Neural cell (in vitro differentiated cells): ENCODE measurements at regions not wholly inside any gene's neighbourhood (a gene's known extent, or its start where the extent isn't known, plus 50 kb on each side); places are given as distances from the start of the nearest gene placed in this dataset.

ENCODE experiments used
- H2AFZ ChIP-seq: fragments of 200-600, 300-800 bp; sonication (generic), shearing (Covaris generic); 2 replicates; pipeline ENCODE4 v1.6.0; 2014; ENCODE audit warnings: low read depth, mild to moderate bottlenecking, antibody characterized with exemption, low read length, moderate library complexity
- H3F3A ChIP-seq: fragments of 200-600 bp; shearing (Covaris generic); 2 replicates; pipeline ENCODE4 v1.6.1; 2016; ENCODE audit warnings: mild to moderate bottlenecking, moderate library complexity, mixed read lengths, antibody characterized with exemption, low read length; ENCODE audit not compliant: insufficient read depth, poor library complexity, severe bottlenecking
- H3K27ac ChIP-seq: fragments of 200-600, 300-800 bp; sonication (generic), shearing (Covaris generic); 2 replicates; pipeline ENCODE4 v1.5.1; 2014; ENCODE audit warnings: mild to moderate bottlenecking, low read length, moderate library complexity
- H3K27me3 ChIP-seq: fragments of 300-800, 200-600 bp; sonication (generic), shearing (Covaris generic); 2 replicates; pipeline ENCODE4 v1.6.0; 2014; ENCODE audit warnings: mild to moderate bottlenecking, low read depth, low read length, moderate library complexity; ENCODE audit not compliant: insufficient read depth
- H3K36me3 ChIP-seq: fragments of 300-800, 200-600 bp; sonication (generic), shearing (Covaris generic); 2 replicates; pipeline ENCODE4 v1.5.1; 2014; ENCODE audit warnings: mild to moderate bottlenecking, antibody characterized with exemption, low read length, moderate library complexity; ENCODE audit not compliant: insufficient read depth
- H3K4me2 ChIP-seq: fragments of 300-800, 200-600 bp; sonication (generic), shearing (Covaris generic); 2 replicates; pipeline ENCODE4 v1.6.0; 2014; ENCODE audit warnings: mild to moderate bottlenecking, low read length
- H3K4me3 ChIP-seq: fragments of 300-800, 200-600 bp; sonication (generic), shearing (Covaris generic); 2 replicates; pipeline ENCODE4 v1.5.1; 2014; ENCODE audit warnings: mild to moderate bottlenecking, low read length, moderate library complexity
- H3K79me2 ChIP-seq: fragments of 200-600 bp; shearing (Covaris generic); replicated peaks from 2 replicates; pipeline ENCODE4 v1.6.0; 2014; ENCODE audit warnings: mild to moderate bottlenecking, low read length, moderate library complexity; ENCODE audit not compliant: insufficient read depth
- H3K9ac ChIP-seq: fragments of 300-800, 200-600 bp; sonication (generic), shearing (Covaris generic); 2 replicates; pipeline ENCODE4 v1.6.1; 2016; ENCODE audit warnings: mild to moderate bottlenecking, low read length, mixed read lengths
- H3K9me2 ChIP-seq: fragments of 200-600 bp; shearing (Covaris generic); 2 replicates; pipeline ENCODE4 v1.6.1; 2016; ENCODE audit warnings: mild to moderate bottlenecking, low read length, mixed read lengths; ENCODE audit not compliant: insufficient read depth
- H3K9me3 ChIP-seq: fragments of 200-600, 300-800 bp; sonication (generic), shearing (Covaris generic); 2 replicates; pipeline ENCODE4 v1.6.1; 2016; ENCODE audit warnings: mild to moderate bottlenecking, mixed run types, low read length, moderate library complexity, mixed read lengths
- H4K20me1 ChIP-seq: fragments of 200-600 bp; shearing (Covaris generic); 2 replicates; pipeline ENCODE4 v1.6.1; 2016; ENCODE audit warnings: mild to moderate bottlenecking, mixed run types; ENCODE audit not compliant: insufficient read depth
- CTCF ChIP-seq: fragments of 450-650 bp; IDR thresholded peaks from 2 replicates; pipeline ENCODE4 v1.5.1; 2014; ENCODE audit warnings: antibody characterized with exemption, mild to moderate bottlenecking, moderate library complexity; ENCODE audit not compliant: poor library complexity, severe bottlenecking
- EP300 ChIP-seq: fragments of 450-650 bp; conservative IDR thresholded peaks from 2 replicates; pipeline ENCODE4 v1.6.1; 2014; ENCODE audit warnings: antibody characterized with exemption, mild to moderate bottlenecking, moderate library complexity; ENCODE audit not compliant: poor library complexity, severe bottlenecking
- EZH2 ChIP-seq: fragments of 200-600, 300-800 bp; shearing (Covaris generic), sonication (generic); IDR thresholded peaks from 2 replicates; pipeline ENCODE4 v1.6.1; 2014; ENCODE audit warnings: antibody characterized with exemption, low read length, borderline replicate concordance, mild to moderate bottlenecking; ENCODE audit not compliant: insufficient read depth, poor library complexity, severe bottlenecking
- MXI1 ChIP-seq: fragments of 450-650 bp; conservative IDR thresholded peaks from 2 replicates; pipeline ENCODE4 v1.6.1; 2014; ENCODE audit warnings: antibody characterized with exemption, mild to moderate bottlenecking; ENCODE audit not compliant: poor library complexity, severe bottlenecking
- POLR2AphosphoS5 ChIP-seq: IDR thresholded peaks from 2 replicates; pipeline ENCODE4 v1.6.1; 2012
- RAD21 ChIP-seq: fragments of 450-650 bp; conservative IDR thresholded peaks from 2 replicates; pipeline ENCODE4 v1.6.1; 2014; ENCODE audit warnings: antibody characterized with exemption, mild to moderate bottlenecking, moderate library complexity
- REST ChIP-seq: IDR thresholded peaks from 2 replicates; pipeline ENCODE4 v1.6.1; 2012; ENCODE audit warnings: borderline replicate concordance
- SMC3 ChIP-seq: fragments of 450-650 bp; conservative IDR thresholded peaks from 2 replicates; pipeline ENCODE4 v1.6.1; 2014; ENCODE audit warnings: antibody characterized with exemption, mild to moderate bottlenecking, moderate library complexity; ENCODE audit not compliant: poor library complexity
- TAF1 ChIP-seq: IDR thresholded peaks from 2 replicates; pipeline ENCODE4 v1.6.1; 2012; ENCODE audit warnings: low read depth

- Histone ChIP-seq H2AFZ (no peak overlapping the region), H3K4me2 (no peak overlapping the region), H3K27ac (no peak overlapping the region), H3K27me3 (no peaks in the 10 kb centered on the region), H3K9me2 (no peaks in the 10 kb centered on the region), H3K79me2 (no peaks in the 10 kb centered on the region), H3K36me3 (no peaks in the 10 kb centered on the region), H3K4me3 (no peak overlapping the region), H3F3A (no peaks in the 10 kb centered on the region), H3K9me3 (peaks cover 4% of the 10 kb centered on the region), H4K20me1 (no peaks in the 10 kb centered on the region), H3K9ac (no peak overlapping the region)
- TF ChIP-seq EP300: no peak
- TF ChIP-seq REST: no peak
- no peak for TF ChIP-seq TAF1
- TF ChIP-seq POLR2AphosphoS5: no peak
- TF ChIP-seq MXI1: no peak
- no peak for TF ChIP-seq RAD21
- TF ChIP-seq EZH2: no peak
- TF ChIP-seq SMC3: no peak
- no peak for TF ChIP-seq CTCF
Observed at GRCh38 chr6:25132934-25133333, 146.2 kb upstream of the CARMIL1 start.

- H3K27me3 ChIP-seq: no peaks in the 10 kb centered on the region
- no peak for TF ChIP-seq REST
- no peak for TF ChIP-seq EP300
- no peak for TF ChIP-seq POLR2AphosphoS5
- no peak for TF ChIP-seq TAF1
- no peak for TF ChIP-seq CTCF
- no peak for TF ChIP-seq RAD21
- TF ChIP-seq SMC3: no peak
- no peak for TF ChIP-seq EZH2
- TF ChIP-seq MXI1: no peak
- H3K79me2 ChIP-seq: no peaks in the 10 kb centered on the region
- H4K20me1 ChIP-seq: no peaks in the 10 kb centered on the region
- no peak overlapping the region for H3K27ac ChIP-seq
- no peak overlapping the region for H3K4me3 ChIP-seq
- no peak overlapping the region for H3K9ac ChIP-seq
- H3K9me3 ChIP-seq: peaks cover 4% of the 10 kb centered on the region
- no peak overlapping the region for H2AFZ ChIP-seq
- no peaks in the 10 kb centered on the region for H3K36me3 ChIP-seq
- H3F3A ChIP-seq: no peaks in the 10 kb centered on the region
- no peak overlapping the region for H3K4me2 ChIP-seq
- no peaks in the 10 kb centered on the region for H3K9me2 ChIP-seq
Observed at GRCh38 chr6:25133568-25133967, 145.6 kb upstream of the CARMIL1 start.
